K562 (cell line): ENCODE measurements at regions not wholly inside any gene's neighbourhood (a gene's known extent, or its start where the extent isn't known, plus 50 kb on each side); places are given as distances from the start of the nearest gene placed in this dataset.
A peak's percentile ranks its signal among the peaks of the same experiment; 100 is the strongest.
"Not testable (repeated sequence)": the region's sequence is repeated elsewhere in the genome, so short reads cannot be mapped to it uniquely, and the experiment has no call there.

Source experiments
- ATAC-seq: fragments of 200-7000 bp; cut with Tn5 transposase; 3 replicates; pipeline ENCODE4 v1.9.1; 2020; ENCODE audit warnings: moderate library complexity
- BruUV-seq: library from RNA; stranded (reverse); fragments of 400-500 nt; replicated peaks from 2 replicates; lab custom pipeline; 2021; lab: Mats Ljungman, UMichigan
- CTCF ChIA-PET: fragments of 300-600 bp; formaldehyde crosslinking; extraction: SDS; loops from one replicate; lab custom pipeline; 2021; ENCODE audit warnings: low intra/inter-chr PET ratio; lab: Yijun Ruan, JAX
- POLR2A ChIA-PET: fragments of 300-600, 350-650 bp; sonication (Branson Sonifier 250); formaldehyde crosslinking; extraction: SDS; loops from one replicate; lab custom pipeline; 2021; ENCODE audit warnings: antibody characterized with exemption, inconsistent platforms; lab: Yijun Ruan, JAX
- DNase-seq, 4 experiments: peaks; one replicate each; pipeline versions ENCODE4 v3.0.0 to v3.0.0-alpha.2; 2011 to 2018; ENCODE audit warnings: low spot score in 3 of 4, mixed read lengths in 3 of 4; ENCODE audit errors: extremely low read depth in 1 of 4
- FAIRE-seq: peaks from 2 replicates; lab custom pipeline; 2011; peaks lifted over from hg19 to GRCh38; lab: Jason Lieb, UNC
- H2AFZ ChIP-seq: 2 replicates; pipeline ENCODE4 v1.6.0; 2011; ENCODE audit warnings: low read depth, low read length, control low read depth, inconsistent platforms
- H3K27ac ChIP-seq: fragments of 200-600 bp; 3 replicates; pipeline ENCODE4 v1.8.0; 2011; ENCODE audit warnings: low read depth, mild to moderate bottlenecking, control low read depth, inconsistent platforms, low read length, moderate library complexity, mixed read lengths; ENCODE audit errors: extremely low read depth
- H3K27me3 ChIP-seq, 2 experiments: fragments of 300-600 bp in 1 of 2; 2 replicates in 1 of 2; 3 replicates in 1 of 2; pipeline versions ENCODE4 v1.6.0 to v1.8.0; 2011; ENCODE audit warnings: inconsistent platforms in 2 of 2, low read length in 2 of 2, mild to moderate bottlenecking in 1 of 2, mixed read lengths in 1 of 2, moderate library complexity in 1 of 2; ENCODE audit not compliant: control insufficient read depth in 2 of 2, insufficient read depth in 2 of 2
- H3K36me3 ChIP-seq: fragments of 300-600 bp; 3 replicates; pipeline ENCODE4 v1.8.0; 2011; ENCODE audit warnings: mild to moderate bottlenecking, low read length, inconsistent platforms; ENCODE audit not compliant: control insufficient read depth, insufficient read depth
- H3K4me1 ChIP-seq, 2 experiments: fragments of 200-600 bp in 1 of 2; replicated peaks in 1 of 2; 2 replicates in 1 of 2; 3 replicates in 1 of 2; pipeline versions ENCODE4 v1.5.1 to v1.8.0; 2011; ENCODE audit warnings: inconsistent platforms in 2 of 2, low read length in 2 of 2, mild to moderate bottlenecking in 1 of 2, mixed read lengths in 1 of 2, moderate library complexity in 1 of 2; ENCODE audit not compliant: control insufficient read depth in 2 of 2, insufficient read depth in 2 of 2
- H3K4me2 ChIP-seq: 2 replicates; pipeline ENCODE4 v1.6.1; 2011; ENCODE audit warnings: low read length, control low read depth, inconsistent platforms, mixed read lengths; ENCODE audit not compliant: insufficient read depth
- H3K4me3 ChIP-seq: fragments of 200-600 bp; sonication (generic), shearing (Covaris generic); 2 replicates; pipeline ENCODE4 v1.5.1; 2016; ENCODE audit warnings: control low read depth, inconsistent platforms
- H3K79me2 ChIP-seq: fragments of 200-600 bp; 3 replicates; pipeline ENCODE4 v1.8.0; 2011; ENCODE audit warnings: low read length, inconsistent platforms; ENCODE audit not compliant: control insufficient read depth, insufficient read depth
- H3K9ac ChIP-seq, 2 experiments: 2 replicates each; pipeline versions ENCODE4 v1.6.0 to v1.6.1; 2011; ENCODE audit warnings: low read depth in 2 of 2, low read length in 2 of 2, control low read depth in 1 of 2, inconsistent platforms in 1 of 2, mild to moderate bottlenecking in 1 of 2, mixed read lengths in 1 of 2; ENCODE audit not compliant: insufficient read depth in 1 of 2
- H3K9me1 ChIP-seq: one replicate; pipeline ENCODE4 v1.6.0; 2011; ENCODE audit warnings: inconsistent platforms, mild to moderate bottlenecking, low read length, moderate library complexity; ENCODE audit not compliant: control insufficient read depth, insufficient read depth
- H3K9me3 ChIP-seq: replicated peaks from 2 replicates; pipeline ENCODE4 v1.5.1; 2011; ENCODE audit warnings: low read depth, low read length, inconsistent platforms; ENCODE audit not compliant: control insufficient read depth, insufficient read depth
- H4K20me1 ChIP-seq: replicated peaks from 2 replicates; pipeline ENCODE4 v1.6.1; 2011; ENCODE audit warnings: low read length, inconsistent platforms, mixed read lengths; ENCODE audit not compliant: control insufficient read depth, insufficient read depth
- DPF2 ChIP-seq: fragments of 450-650 bp; IDR thresholded peaks from 2 replicates; pipeline ENCODE4 v1.6.1; 2016
- FOSL1 ChIP-seq: fragments of 200-800 bp; sonication (Bioruptor generic); conservative IDR thresholded peaks from 2 replicates; pipeline ENCODE4 v1.6.1; 2016; ENCODE audit warnings: missing genetic modification characterization, missing compliant biosample characterization
- JUND ChIP-seq, 2 experiments: IDR thresholded peaks; 2 replicates in 1 of 2; 3 replicates in 1 of 2; pipeline ENCODE4 v1.6.1; 2011; ENCODE audit warnings: borderline replicate concordance in 2 of 2, low read depth in 2 of 2, low read length in 2 of 2, improper control_type of control experiment in 1 of 2, missing biosample characterization in 1 of 2, missing genetic modification characterization in 1 of 2, missing genetic modification reagents in 1 of 2
- POLR2A ChIP-seq: fragments of 450-650 bp; conservative IDR thresholded peaks from 2 replicates; pipeline ENCODE4 v1.6.1; 2016
- POLR2B ChIP-seq: fragments of 450-650 bp; IDR thresholded peaks from 2 replicates; pipeline ENCODE4 v1.6.1; 2018; ENCODE audit warnings: low read depth; ENCODE audit not compliant: partially characterized antibody
- SMARCA4 ChIP-seq: fragments of 450-650 bp; IDR thresholded peaks from 2 replicates; pipeline ENCODE4 v1.6.1; 2016
- SUPT5H ChIP-seq: fragments of 450-650 bp; IDR thresholded peaks from 2 replicates; pipeline ENCODE4 v1.6.1; 2016
- ZNF384 ChIP-seq: IDR thresholded peaks from 2 replicates; pipeline ENCODE4 v1.6.1; 2012; ENCODE audit warnings: low read depth, low read length, improper control_type of control experiment
- WGBS: fragments of 100-300 bp; shearing (Covaris generic); methylation state at CpG from one replicate; pipeline ENCODE4 v1.1.6; 2016; ENCODE audit warnings: low coverage, mixed read lengths; ENCODE audit not compliant: insufficient coverage; ENCODE audit errors: missing lambda C conversion rate; 5-methylcytosine and 5-hydroxymethylcytosine counted together
- in situ Hi-C: fragments of 300-500 bp; cut with MboI; formaldehyde crosslinking; loops from 4 replicates; pipeline ENCODE4 v1.15.0; 2018; ENCODE audit warnings: inconsistent platforms, mixed read lengths
- intact Hi-C: fragments of 100-400 bp; cut with micrococcal nuclease; formaldehyde crosslinking; loops from 2 replicates; pipeline ENCODE4 v1.14.2; 2022

DNA sequence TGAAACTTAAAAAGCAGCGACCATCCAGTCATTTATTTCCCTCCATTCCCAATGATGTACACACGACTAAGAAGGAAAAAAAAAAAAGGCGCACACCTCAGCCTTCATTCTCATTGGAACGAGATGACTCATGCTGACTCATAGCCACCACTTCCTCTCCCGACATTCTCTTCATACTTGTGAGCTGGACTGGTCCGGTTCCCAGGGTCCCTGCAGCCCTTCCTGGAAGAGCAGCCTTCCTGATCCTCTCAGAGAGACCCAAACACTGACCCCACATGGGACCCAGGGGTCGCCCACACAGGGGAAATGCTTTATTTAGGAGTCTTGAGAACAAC, 374.2 kb downstream of the BCL2L11 start:
- in situ Hi-C loops; BruUV-seq; H3K27me3 ChIP-seq; H3K9me1 ChIP-seq; H3K36me3 ChIP-seq; H3K9me3 ChIP-seq; H2AFZ ChIP-seq; H4K20me1 ChIP-seq; H3K4me1 ChIP-seq; intact Hi-C loops; CTCF ChIA-PET; POLR2A ChIA-PET; DNase-seq; TF ChIP-seq JUND (tag; IDR thresholded peaks at IDR 0.05; ENCODE audit: borderline replicate concordance, low read depth, low read length): not testable (repeated sequence)
- peak overlapping the region; percentile 74; the same call in 1 of the 2 replicates for H3K4me2 ChIP-seq
- peak overlapping the region; percentile 52 for H3K4me3 ChIP-seq
- WGBS: no CpG with 5 or more reads among the region's 7 CpGs
- peak overlapping the region; percentile 88 for H3K27ac ChIP-seq
- TF ChIP-seq JUND (IDR thresholded peaks at IDR 0.05; ENCODE audit: borderline replicate concordance, low read depth, low read length) (peak; percentile 25; the same call in 1 of the 2 replicates), POLR2B (peak; percentile 26), SUPT5H (peak; percentile 42; the same call in 1 of the 2 replicates), SMARCA4 (0 out of 2 replicates have a peak, but pooled peaks have one; percentile 22), FOSL1 (tag) (peak; percentile 77), DPF2 (0 out of 2 replicates have a peak, but pooled peaks have one; percentile 14), POLR2A (peak; percentile 65), ZNF384 (peak; percentile 52; the same call in 1 of the 2 replicates)
- peaks cover 39% of the 10 kb centered on the region for H3K79me2 ChIP-seq
- ATAC-seq: peak; percentile 82
- FAIRE-seq: peak; percentile 82
- H3K9ac ChIP-seq: peak overlapping the region; percentile 68 to 77; a peak in 3 of 4 replicates

DNA sequence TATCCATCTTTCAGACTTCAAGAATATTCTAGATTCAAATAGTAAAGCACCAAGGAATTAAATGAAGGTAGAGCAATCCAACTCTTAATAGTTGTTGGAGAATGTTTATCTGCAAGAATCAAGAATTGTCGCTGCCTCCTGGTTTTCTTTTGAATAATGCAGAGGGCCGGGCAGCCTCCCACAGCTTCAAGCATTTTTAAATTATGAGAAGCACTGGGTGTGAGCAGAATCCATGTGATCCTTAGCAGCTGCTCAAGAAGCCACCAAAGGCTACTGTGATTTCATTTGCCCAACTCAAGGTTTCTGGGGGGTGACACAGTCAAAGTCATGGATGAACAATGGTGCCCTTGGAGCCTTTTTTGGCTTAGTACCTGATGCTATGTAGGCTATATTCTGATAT, 374.9 kb downstream of the BCL2L11 start:
- peak in 1 of 4 experiments; percentile 20 for DNase-seq
- ATAC-seq, H3K4me1 ChIP-seq, H3K4me3 ChIP-seq, BruUV-seq, H3K36me3 ChIP-seq, H3K9me3 ChIP-seq, H3K27me3 ChIP-seq, intact Hi-C loops, in situ Hi-C loops, FAIRE-seq, CTCF ChIA-PET, H3K9me1 ChIP-seq, H4K20me1 ChIP-seq, POLR2A ChIA-PET: not testable (repeated sequence)
- H3K79me2 ChIP-seq: peaks cover 33% of the 10 kb centered on the region
- H3K27ac ChIP-seq: peak overlapping the region; percentile 76; the same call in 2 of the 3 replicates
- 18% methylated on average over 2 of the region's 2 CpGs for WGBS
- peak overlapping the region; percentile 32 for H3K4me2 ChIP-seq
- peak overlapping the region in 1 of 2 experiments; percentile 49; a peak in 2 of 4 replicates for H3K9ac ChIP-seq
- H2AFZ ChIP-seq: peak overlapping the region; percentile 68; the same call in 1 of the 2 replicates
